GM10266 (cell line): ENCODE measurements at regions not wholly inside any gene's neighbourhood (a gene's known extent, or its start where the extent isn't known, plus 50 kb on each side); places are given as distances from the start of the nearest gene placed in this dataset.

ENCODE experiments used
- DNase-seq: peaks from one replicate; pipeline ENCODE4 v3.0.0; 2012; ENCODE audit errors: extremely low spot score
- TF ChIP-seq, protein P1 (sequence below): IDR thresholded peaks from 2 replicates; pipeline ENCODE4 v1.5.1; 2012; ENCODE audit warnings: mild to moderate bottlenecking, low read depth; ENCODE audit not compliant: control insufficient read depth, insufficient read depth; ENCODE audit errors: missing control alignments

DNA sequence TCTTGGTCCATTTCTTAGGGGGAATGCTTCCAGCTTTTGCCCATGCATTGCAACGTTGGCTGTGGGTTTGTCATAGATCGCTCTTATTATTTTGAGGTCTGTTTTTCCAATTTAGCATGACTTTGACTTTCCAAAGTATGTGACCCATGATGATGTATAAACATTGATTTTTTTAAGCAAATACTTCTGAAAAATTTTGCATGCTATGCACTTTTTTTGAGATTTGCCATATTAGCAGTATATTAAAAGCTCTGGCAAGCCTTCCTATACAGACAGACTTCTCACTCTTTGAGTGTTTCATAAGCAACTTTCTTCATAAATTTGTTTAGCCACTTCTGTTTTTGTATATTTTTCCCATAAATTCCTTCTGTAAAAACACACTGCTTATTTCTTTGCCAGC lies 746.4 kb upstream of the LCORL start:
- TF ChIP-seq, protein P1, sequence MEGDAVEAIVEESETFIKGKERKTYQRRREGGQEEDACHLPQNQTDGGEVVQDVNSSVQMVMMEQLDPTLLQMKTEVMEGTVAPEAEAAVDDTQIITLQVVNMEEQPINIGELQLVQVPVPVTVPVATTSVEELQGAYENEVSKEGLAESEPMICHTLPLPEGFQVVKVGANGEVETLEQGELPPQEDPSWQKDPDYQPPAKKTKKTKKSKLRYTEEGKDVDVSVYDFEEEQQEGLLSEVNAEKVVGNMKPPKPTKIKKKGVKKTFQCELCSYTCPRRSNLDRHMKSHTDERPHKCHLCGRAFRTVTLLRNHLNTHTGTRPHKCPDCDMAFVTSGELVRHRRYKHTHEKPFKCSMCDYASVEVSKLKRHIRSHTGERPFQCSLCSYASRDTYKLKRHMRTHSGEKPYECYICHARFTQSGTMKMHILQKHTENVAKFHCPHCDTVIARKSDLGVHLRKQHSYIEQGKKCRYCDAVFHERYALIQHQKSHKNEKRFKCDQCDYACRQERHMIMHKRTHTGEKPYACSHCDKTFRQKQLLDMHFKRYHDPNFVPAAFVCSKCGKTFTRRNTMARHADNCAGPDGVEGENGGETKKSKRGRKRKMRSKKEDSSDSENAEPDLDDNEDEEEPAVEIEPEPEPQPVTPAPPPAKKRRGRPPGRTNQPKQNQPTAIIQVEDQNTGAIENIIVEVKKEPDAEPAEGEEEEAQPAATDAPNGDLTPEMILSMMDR: no peak
- no peak for DNase-seq

DNA sequence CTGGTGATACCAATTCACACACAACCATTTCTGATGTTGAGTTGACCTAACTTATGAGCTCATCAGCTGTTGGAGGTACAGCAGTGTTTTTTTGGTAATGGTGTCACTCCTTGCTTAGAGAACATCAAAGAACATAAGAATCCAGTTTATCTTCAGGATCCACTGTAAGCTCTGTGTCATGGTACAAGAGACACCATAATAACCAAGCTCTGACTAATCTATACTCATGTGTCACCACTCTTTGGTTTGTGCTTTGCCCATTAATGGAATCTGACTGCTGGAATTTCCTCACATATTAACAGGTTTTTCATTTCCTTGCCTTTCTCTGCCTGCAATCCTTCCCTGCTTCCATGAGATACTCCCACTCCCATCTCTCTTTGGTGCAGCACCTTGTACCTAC lies 735.1 kb upstream of the LCORL start:
- TF ChIP-seq, protein P1: no peak
- DNase-seq: no peak

DNA sequence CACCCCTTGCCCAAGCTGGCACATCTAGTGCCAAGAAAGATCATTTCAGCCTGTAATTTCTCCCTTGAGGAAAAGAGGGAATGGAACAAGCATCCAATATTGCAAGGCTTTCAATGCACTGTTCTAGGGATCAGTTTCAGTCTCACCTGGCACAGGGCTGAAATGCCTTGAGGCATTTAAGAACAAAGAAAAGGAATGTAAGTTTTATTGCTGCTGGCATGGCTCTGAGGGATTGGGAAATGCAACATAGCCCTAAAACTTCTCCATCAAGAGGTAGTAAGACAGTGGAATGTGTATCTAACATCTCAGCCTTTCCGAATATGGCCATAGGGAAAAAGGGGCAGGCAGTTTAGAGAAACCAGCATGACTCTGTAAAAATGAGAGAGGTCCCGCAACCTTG lies 732.6 kb upstream of the LCORL start:
- DNase-seq: no peak
- TF ChIP-seq, protein P1: no peak

DNA sequence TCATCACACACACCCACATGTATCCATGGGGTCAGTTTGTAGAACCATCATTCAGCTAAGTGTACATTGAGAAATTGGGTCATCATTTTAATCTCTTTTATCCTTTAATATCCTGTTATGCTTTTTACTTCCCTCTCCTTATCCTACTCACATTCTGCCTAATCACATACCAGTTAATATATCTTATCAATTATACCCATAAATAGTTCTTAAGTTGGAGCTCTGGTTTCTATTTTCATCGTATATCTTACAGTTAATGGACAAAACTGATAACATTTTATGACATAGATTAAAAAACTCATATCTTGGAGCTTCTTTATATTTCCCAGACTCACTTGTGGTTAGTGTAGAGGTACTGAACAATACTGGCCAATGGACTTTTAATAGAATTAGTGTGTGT lies 729.5 kb upstream of the LCORL start:
- TF ChIP-seq, protein P1: no peak
- no peak for DNase-seq

DNA sequence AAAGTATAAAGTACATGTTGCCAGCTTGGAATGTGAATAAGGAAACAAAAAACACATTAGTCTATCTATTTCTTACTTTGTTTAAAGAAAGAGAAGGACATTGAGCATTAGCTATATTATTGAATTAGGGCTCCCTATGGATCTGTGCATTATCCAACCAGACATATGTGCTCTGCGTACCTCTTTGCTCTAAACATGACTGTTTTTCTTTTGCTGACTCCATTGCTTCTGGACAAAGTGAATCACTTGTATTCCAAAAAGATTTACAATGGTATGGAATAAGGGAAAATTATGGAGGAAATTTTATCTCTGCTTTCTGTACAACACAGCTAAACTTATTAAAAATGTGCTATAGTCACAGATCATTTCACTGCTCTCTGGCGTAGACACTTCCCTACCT lies 727.8 kb upstream of the LCORL start:
- TF ChIP-seq, protein P1: no peak
- no peak for DNase-seq

DNA sequence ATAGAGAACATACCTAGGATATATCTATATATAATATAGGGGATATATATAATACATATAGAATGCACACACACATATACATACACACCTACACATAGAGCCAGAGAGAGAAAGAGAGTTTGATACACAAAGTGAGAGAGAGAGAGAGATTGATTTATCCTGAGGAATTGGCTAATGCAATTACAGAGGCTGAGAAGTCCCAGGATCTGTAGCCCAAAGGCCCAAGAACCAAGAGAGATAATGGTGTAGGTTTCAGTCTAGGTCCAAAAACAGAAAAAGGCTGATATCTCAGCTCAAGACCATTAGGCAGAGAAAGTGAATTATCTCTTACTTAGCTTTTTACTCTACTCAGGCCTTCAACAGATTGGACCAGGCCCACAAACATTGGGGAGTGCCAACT lies 715.0 kb upstream of the LCORL start:
- TF ChIP-seq, protein P1: no peak
- no peak for DNase-seq

DNA sequence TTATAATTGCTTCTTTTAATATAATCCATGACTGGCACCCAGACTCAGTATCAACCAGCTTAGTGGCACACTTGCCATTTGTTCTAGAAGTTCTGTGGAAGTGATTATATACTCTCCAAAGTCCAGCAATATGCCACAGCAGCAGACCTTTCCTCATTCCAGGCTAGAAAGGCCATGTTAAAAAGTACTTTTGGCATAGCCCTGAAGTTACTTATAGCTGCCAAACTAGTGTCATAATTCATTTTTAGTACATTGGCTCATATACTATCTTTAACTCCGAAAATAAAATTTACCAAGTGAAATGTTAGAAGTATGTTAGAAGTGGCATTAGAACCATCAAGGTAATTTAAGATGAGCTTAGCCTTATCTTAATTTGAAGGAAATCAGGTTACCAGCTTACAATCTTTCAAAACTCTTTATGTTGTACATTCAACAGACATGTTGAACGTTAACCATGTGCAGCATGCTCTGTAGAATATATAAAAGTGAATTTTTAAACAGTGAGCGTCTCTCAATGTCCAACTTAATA lies 714.2 kb upstream of the LCORL start:
- DNase-seq: no peak
- TF ChIP-seq, protein P1: no peak
